Stomach (tissue), 8 donors: ENCODE measurements at regions not wholly inside any gene's neighbourhood (a gene's known extent, or its start where the extent isn't known, plus 50 kb on each side); places are given as distances from the start of the nearest gene placed in this dataset.

ENCODE experiments used
- DNase-seq, 2 donors: peaks; one replicate each; pipeline versions ENCODE4 v3.0.0 to v3.0.0-alpha.2; 2013 to 2019
- H3K27ac ChIP-seq, 5 donors: fragments of 200-600 bp in 4 of 5; sonication (generic) in 4 of 5; one replicate each; pipeline ENCODE4 v1.5.1; 2013 to 2019; ENCODE audit warnings: mild to moderate bottlenecking in 1 of 5, moderate library complexity in 1 of 5
- H3K27me3 ChIP-seq, 3 donors: fragments of 200-600 bp; sonication (generic); one replicate each; pipeline ENCODE4 v1.5.1; 2017 to 2019; ENCODE audit warnings: mixed run types in 1 of 3
- H3K36me3 ChIP-seq, 4 donors: fragments of 200-600 bp; sonication (generic); 1 replicate in 3 of 4; 2 replicates in 1 of 4; pipeline ENCODE4 v1.5.1; 2016 to 2019
- H3K4me1 ChIP-seq, 4 donors: fragments of 200-600 bp; sonication (generic); one replicate each; pipeline ENCODE4 v1.5.1; 2016 to 2019
- H3K4me3 ChIP-seq, 4 donors: fragments of 200-600 bp; sonication (generic) in 3 of 4; one replicate each; pipeline ENCODE4 v1.5.1; 2016 to 2019; ENCODE audit warnings: mild to moderate bottlenecking in 1 of 4
- H3K9me3 ChIP-seq, 4 donors: fragments of 200-600 bp; sonication (generic); one replicate each; pipeline ENCODE4 v1.5.1; 2016 to 2019
- CTCF ChIP-seq, 7 experiments: fragments of 450-650 bp in 4 of 7; fragments of 200-600 bp in 3 of 7; sonication (generic) in 3 of 7; IDR thresholded peaks; one replicate each; pipeline ENCODE4 v1.5.1; 2016 to 2019; ENCODE audit warnings: antibody characterized with exemption in 7 of 7, control low read depth in 2 of 7, mild to moderate bottlenecking in 1 of 7
- EP300 ChIP-seq: sonication (generic); formaldehyde crosslinking; IDR thresholded peaks from one replicate; pipeline ENCODE4 v1.6.1; 2017; ENCODE audit warnings: antibody characterized with exemption
- POLR2A ChIP-seq, 4 donors: fragments of 450-650 bp; IDR thresholded peaks; one replicate each; pipeline ENCODE4 v1.6.1; 2016; ENCODE audit warnings: antibody characterized with exemption in 4 of 4, control low read depth in 2 of 4, mild to moderate bottlenecking in 1 of 4, moderate library complexity in 1 of 4
- POLR2AphosphoS5 ChIP-seq, 3 donors: sonication (generic); formaldehyde crosslinking; IDR thresholded peaks; one replicate each; pipeline ENCODE4 v1.6.1; 2016; ENCODE audit warnings: antibody characterized with exemption in 3 of 3
- WGBS, 5 donors: extraction: QIAGEN DNeasy Blood & Tissue Kit in 3 of 5; methylation state at CpG; one replicate each; pipeline versions ENCODE4 v1.1.5 to v1.1.7; 2013 to 2018; 5-methylcytosine and 5-hydroxymethylcytosine counted together
- intact Hi-C: fragments of 100-400 bp; cut with DNase I; formaldehyde crosslinking; loops from one replicate; pipeline ENCODE4 v1.15.1; 2023; ENCODE audit warnings: low total_unique reads
- donor health status: healthy with polysubstance abuse.
- donor health status: Bipolar disorder and iron deficiency.
- donor health status: healthy.

GRCh38 chr10:32174349-32174893 lies 118.2 kb upstream of the KIF5B start:
- no peak for DNase-seq
- Histone ChIP-seq H3K27ac (no peak overlapping the region), H3K27me3 (no peaks in the 10 kb centered on the region), H3K9me3 (peaks cover 0 to 10% (median 0%) of the 10 kb centered on the region in 4 donors), H3K4me3 (no peak overlapping the region), H3K4me1 (peaks cover 0 to 16% (median 7%) of the 10 kb centered on the region in 4 donors), H3K36me3 (no peaks in the 10 kb centered on the region)
- intact Hi-C loops = no loop called here
- 59 to 98% (median 76%) methylated on average over 3 of the region's 3 CpGs for WGBS, 5 donors
- TF ChIP-seq CTCF (IDR thresholded peaks at IDR 0.05) (no peak), POLR2A (IDR thresholded peaks at IDR 0.05) (no peak), POLR2AphosphoS5 (IDR thresholded peaks at IDR 0.05) (no peak), EP300 (no peak)

GRCh38 chr10:32171204-32171603 lies 115.0 kb upstream of the KIF5B start:
- TF ChIP-seq POLR2A (IDR thresholded peaks at IDR 0.05) (no peak), POLR2AphosphoS5 (IDR thresholded peaks at IDR 0.05) (peak in 2 of 3 donors; percentile 55 to 82), EP300 (no peak), CTCF (IDR thresholded peaks at IDR 0.05) (no peak)
- Histone ChIP-seq H3K4me3 (no peak overlapping the region), H3K36me3 (no peaks in the 10 kb centered on the region), H3K27ac (peak overlapping the region; percentile 72 to 92 (median 80)), H3K4me1 (peaks cover 0 to 19% (median 8%) of the 10 kb centered on the region in 4 donors), H3K27me3 (no peaks in the 10 kb centered on the region), H3K9me3 (peaks cover 0 to 10% (median 0%) of the 10 kb centered on the region in 4 donors)
- intact Hi-C loops = no loop called here
- WGBS, 5 donors = 19 to 45% (median 23%) methylated on average over 3 of the region's 3 CpGs
- peak; percentile 88 to 91 for DNase-seq

- DNase-seq = peak in 1 of 2 donors; percentile 47
- TF ChIP-seq POLR2A (IDR thresholded peaks at IDR 0.05) (no peak), CTCF (IDR thresholded peaks at IDR 0.05) (no peak)
- peaks cover 0 to 19% (median 8%) of the 10 kb centered on the region in 4 donors for H3K4me1 ChIP-seq
- WGBS, 5 donors = 20 to 51% (median 34%) methylated on average over 5 of the region's 5 CpGs
- no peaks in the 10 kb centered on the region for H3K27me3 ChIP-seq
- intact Hi-C loops = no loop called here
- no peak overlapping the region for H3K4me3 ChIP-seq
- peak overlapping the region; percentile 14 to 84 (median 53) for H3K27ac ChIP-seq
- H3K36me3 ChIP-seq = no peaks in the 10 kb centered on the region
- peaks cover 0 to 7% (median 0%) of the 10 kb centered on the region in 4 donors for H3K9me3 ChIP-seq
Measured at GRCh38 chr10:32169556-32169955, 113.3 kb upstream of the KIF5B start.

- Histone ChIP-seq H3K27me3 (no peaks in the 10 kb centered on the region), H3K4me3 (no peak overlapping the region), H3K27ac (no peak overlapping the region), H3K4me1 (peaks cover 0 to 28% (median 16%) of the 10 kb centered on the region in 4 donors), H3K9me3 (no peaks in the 10 kb centered on the region), H3K36me3 (no peaks in the 10 kb centered on the region)
- WGBS, 5 donors = 40 to 64% (median 55%) methylated on average over 5 of the region's 5 CpGs
- TF ChIP-seq EP300 = no peak
- no peak for TF ChIP-seq CTCF (IDR thresholded peaks at IDR 0.05)
- TF ChIP-seq POLR2A (IDR thresholded peaks at IDR 0.05) = no peak
- no peak for TF ChIP-seq POLR2AphosphoS5 (IDR thresholded peaks at IDR 0.05)
- intact Hi-C loops = no loop called here
- no peak for DNase-seq
Measured at GRCh38 chr10:32167450-32167849, 111.2 kb upstream of the KIF5B start.
